Testis (tissue), 2 donors: ENCODE measurements at regions not wholly inside any gene's neighbourhood (a gene's known extent, or its start where the extent isn't known, plus 50 kb on each side); places are given as distances from the start of the nearest gene placed in this dataset.

Source experiments
- DNase-seq: peaks from one replicate; pipeline ENCODE4 v3.0.0-alpha.2; 2019
- H3K27ac ChIP-seq, 2 donors: fragments of 200-600 bp; sonication (generic); one replicate each; pipeline ENCODE4 v1.5.1; 2019
- H3K27me3 ChIP-seq: fragments of 200-600 bp; sonication (generic); one replicate; pipeline ENCODE4 v1.5.1; 2019
- H3K36me3 ChIP-seq: fragments of 200-600 bp; sonication (generic); one replicate; pipeline ENCODE4 v1.5.1; 2017; ENCODE audit warnings: low read depth; ENCODE audit errors: missing control alignments
- H3K4me1 ChIP-seq: fragments of 200-600 bp; sonication (generic); one replicate; pipeline ENCODE4 v1.5.1; 2019
- H3K4me3 ChIP-seq, 2 donors: fragments of 200-600 bp; sonication (generic); one replicate each; pipeline ENCODE4 v1.5.1; 2017 to 2019
- H3K9me3 ChIP-seq: fragments of 200-600 bp; sonication (generic); one replicate; pipeline ENCODE4 v1.5.1; 2017
- POLR2A ChIP-seq: fragments of 450-650 bp; IDR thresholded peaks from one replicate; pipeline ENCODE4 v1.6.1; 2017; ENCODE audit warnings: antibody characterized with exemption, mild to moderate bottlenecking, moderate library complexity
- WGBS, 2 donors: methylation state at CpG; one replicate each; pipeline ENCODE4 v1.1.5; 2018; 5-methylcytosine and 5-hydroxymethylcytosine counted together
- intact Hi-C: fragments of 100-400 bp; cut with DNase I; formaldehyde crosslinking; loops from one replicate; pipeline ENCODE4 v1.15.1; 2023; ENCODE audit warnings: low total_unique reads
- TF ChIP-seq, protein P1 (sequence below), 3 experiments: fragments of 450-650 bp in 2 of 3; fragments of 200-600 bp in 1 of 3; sonication (generic) in 1 of 3; IDR thresholded peaks; one replicate each; pipeline ENCODE4 v1.5.1; 2016 to 2019; ENCODE audit warnings: antibody characterized with exemption in 3 of 3, mild to moderate bottlenecking in 2 of 3, moderate library complexity in 1 of 3

DNA sequence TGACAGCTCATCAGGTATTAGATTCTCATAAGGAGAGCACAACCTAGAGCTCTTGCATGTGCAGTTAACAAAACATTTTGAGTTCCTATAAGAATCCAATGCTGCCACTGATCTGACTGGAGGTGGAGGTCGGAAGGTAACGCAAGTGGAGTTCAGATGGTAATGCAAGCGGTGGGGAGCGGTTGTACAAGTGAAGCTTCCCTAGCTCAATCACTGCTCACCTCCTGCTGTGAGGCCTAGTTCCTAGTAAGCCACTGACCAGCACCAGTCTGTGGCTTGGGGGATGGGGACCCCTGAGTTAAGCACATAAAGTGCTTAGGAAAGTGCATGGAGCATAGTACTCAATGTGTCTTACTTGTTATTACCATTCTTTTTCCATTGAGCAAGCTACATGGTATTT is 983.2 kb upstream of the IGFBP7 start:
- Histone ChIP-seq H3K4me1 (no peaks in the 10 kb centered on the region), H3K27me3 (no peaks in the 10 kb centered on the region), H3K27ac (no peak overlapping the region), H3K36me3 (no peaks in the 10 kb centered on the region), H3K9me3 (no peaks in the 10 kb centered on the region), H3K4me3 (no peak overlapping the region)
- no peak for DNase-seq
- TF ChIP-seq, protein P1, sequence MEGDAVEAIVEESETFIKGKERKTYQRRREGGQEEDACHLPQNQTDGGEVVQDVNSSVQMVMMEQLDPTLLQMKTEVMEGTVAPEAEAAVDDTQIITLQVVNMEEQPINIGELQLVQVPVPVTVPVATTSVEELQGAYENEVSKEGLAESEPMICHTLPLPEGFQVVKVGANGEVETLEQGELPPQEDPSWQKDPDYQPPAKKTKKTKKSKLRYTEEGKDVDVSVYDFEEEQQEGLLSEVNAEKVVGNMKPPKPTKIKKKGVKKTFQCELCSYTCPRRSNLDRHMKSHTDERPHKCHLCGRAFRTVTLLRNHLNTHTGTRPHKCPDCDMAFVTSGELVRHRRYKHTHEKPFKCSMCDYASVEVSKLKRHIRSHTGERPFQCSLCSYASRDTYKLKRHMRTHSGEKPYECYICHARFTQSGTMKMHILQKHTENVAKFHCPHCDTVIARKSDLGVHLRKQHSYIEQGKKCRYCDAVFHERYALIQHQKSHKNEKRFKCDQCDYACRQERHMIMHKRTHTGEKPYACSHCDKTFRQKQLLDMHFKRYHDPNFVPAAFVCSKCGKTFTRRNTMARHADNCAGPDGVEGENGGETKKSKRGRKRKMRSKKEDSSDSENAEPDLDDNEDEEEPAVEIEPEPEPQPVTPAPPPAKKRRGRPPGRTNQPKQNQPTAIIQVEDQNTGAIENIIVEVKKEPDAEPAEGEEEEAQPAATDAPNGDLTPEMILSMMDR (IDR thresholded peaks at IDR 0.05): no peak
- no peak for TF ChIP-seq POLR2A
- intact Hi-C loops: no loop called here
- 95% methylated on average over 4 of the region's 4 CpGs for WGBS, 2 donors

GRCh38 chr4:58090539-58090938 is 980.4 kb upstream of the IGFBP7 start:
- Histone ChIP-seq H3K4me1 (no peaks in the 10 kb centered on the region), H3K27ac (no peak overlapping the region), H3K36me3 (no peaks in the 10 kb centered on the region), H3K9me3 (no peaks in the 10 kb centered on the region), H3K4me3 (no peak overlapping the region), H3K27me3 (no peaks in the 10 kb centered on the region)
- DNase-seq: no peak
- TF ChIP-seq POLR2A: no peak
- TF ChIP-seq, protein P1 (IDR thresholded peaks at IDR 0.05): no peak
- intact Hi-C loops: no loop called here

GRCh38 chr4:58081356-58081755 is 971.2 kb upstream of the IGFBP7 start:
- intact Hi-C loops: no loop called here
- Histone ChIP-seq H3K36me3 (no peaks in the 10 kb centered on the region), H3K4me1 (no peaks in the 10 kb centered on the region), H3K9me3 (no peaks in the 10 kb centered on the region), H3K27ac (no peak overlapping the region), H3K27me3 (no peaks in the 10 kb centered on the region), H3K4me3 (no peak overlapping the region)
- no peak for TF ChIP-seq POLR2A
- TF ChIP-seq, protein P1 (IDR thresholded peaks at IDR 0.05): no peak
- DNase-seq: no peak

- Histone ChIP-seq H3K4me3 (no peak overlapping the region), H3K4me1 (no peaks in the 10 kb centered on the region), H3K27me3 (no peaks in the 10 kb centered on the region), H3K27ac (no peak overlapping the region), H3K36me3 (no peaks in the 10 kb centered on the region), H3K9me3 (no peaks in the 10 kb centered on the region)
- intact Hi-C loops: no loop called here
- DNase-seq: no peak
- TF ChIP-seq, protein P1 (IDR thresholded peaks at IDR 0.05): no peak
- TF ChIP-seq POLR2A: no peak
These were observed 965.5 kb upstream of the IGFBP7 start for GRCh38 chr4:58075724-58076123.

DNA sequence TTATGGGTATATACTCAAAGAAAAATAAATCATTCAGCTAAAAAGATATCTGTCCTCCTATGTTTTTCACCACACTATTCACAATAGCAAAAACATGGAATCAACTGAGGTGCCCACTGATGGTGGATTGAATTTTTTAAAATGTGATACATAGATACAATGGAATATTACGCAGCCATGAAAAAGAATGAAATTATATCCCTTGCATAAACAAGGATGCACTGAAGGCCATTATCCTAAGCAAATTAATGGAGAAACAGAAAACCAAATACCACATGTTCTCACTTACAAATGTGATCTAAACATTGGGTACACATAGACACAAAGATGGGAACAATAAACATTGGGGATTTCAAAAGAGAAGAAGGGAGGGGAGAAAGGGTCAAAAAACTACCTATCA is 964.2 kb upstream of the IGFBP7 start:
- Histone ChIP-seq H3K27ac (no peak overlapping the region), H3K4me1 (no peaks in the 10 kb centered on the region), H3K4me3 (no peak overlapping the region), H3K27me3 (no peaks in the 10 kb centered on the region), H3K36me3 (no peaks in the 10 kb centered on the region), H3K9me3 (no peaks in the 10 kb centered on the region)
- 91 to 96% methylated on average over 1 of the region's 1 CpG for WGBS, 2 donors
- DNase-seq: no peak
- intact Hi-C loops: no loop called here
- no peak for TF ChIP-seq POLR2A
- TF ChIP-seq, protein P1 (IDR thresholded peaks at IDR 0.05): no peak
